ENCODE measurements at regions not wholly inside any gene's neighbourhood (a gene's known extent, or its start where the extent isn't known, plus 50 kb on each side); places are given as distances from the start of the nearest gene placed in this dataset.

DNA sequence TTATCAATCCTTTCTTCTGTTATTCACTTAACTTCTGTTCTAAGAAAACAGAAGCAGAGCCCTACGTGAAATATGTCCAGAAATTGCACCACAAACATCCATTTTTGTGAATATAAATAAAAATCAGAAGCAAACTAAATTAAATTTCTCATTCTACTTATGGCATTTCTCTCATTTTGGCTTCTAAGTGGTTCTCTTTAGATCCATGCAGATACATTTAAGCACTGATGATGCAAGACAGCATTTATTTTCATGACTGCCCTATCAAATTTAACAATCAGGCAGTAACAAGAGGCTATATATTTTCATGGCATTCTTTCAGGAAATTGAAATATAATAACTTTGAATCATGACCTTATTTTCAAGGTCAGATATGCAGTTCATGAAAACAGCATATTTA is 1049.6 kb downstream of the GRM8 start:
- no peak for TF ChIP-seq EZH2phosphoT487 (IDR thresholded peaks at IDR 0.05; ENCODE audit: insufficient read depth, low read depth)
- TF ChIP-seq EZH2 (IDR thresholded peaks at IDR 0.05; ENCODE audit: insufficient read depth, poor library complexity, severe bottlenecking): no peak
